Kidney epithelial cell (primary cell): ENCODE measurements at regions not wholly inside any gene's neighbourhood (a gene's known extent, or its start where the extent isn't known, plus 50 kb on each side); places are given as distances from the start of the nearest gene placed in this dataset.

Experiments used
- DNase-seq: peaks from one replicate; pipeline ENCODE4 v3.0.0-alpha.2; 2010; ENCODE audit warnings: low read depth
- H3K27me3 ChIP-seq: 2 replicates; pipeline ENCODE4 v1.6.0; 2011; ENCODE audit warnings: low read length; ENCODE audit not compliant: control insufficient read depth, insufficient read depth
- H3K36me3 ChIP-seq: 2 replicates; pipeline ENCODE4 v1.5.1; 2011; ENCODE audit warnings: low read length; ENCODE audit not compliant: control insufficient read depth, insufficient read depth
- H3K4me3 ChIP-seq: 2 replicates; pipeline ENCODE4 v1.5.1; 2011; ENCODE audit warnings: low read depth, mild to moderate bottlenecking, control low read depth, low read length
- CTCF ChIP-seq: IDR thresholded peaks from 2 replicates; pipeline ENCODE4 v1.5.1; 2011; ENCODE audit warnings: mild to moderate bottlenecking, moderate library complexity, low read length, control low read depth, inconsistent platforms; ENCODE audit not compliant: insufficient read depth, poor library complexity, severe bottlenecking

GRCh38 chr4:151527699-151528098 is 118.7 kb downstream of the FHIP1A start:
- Histone ChIP-seq H3K27me3 (no peaks in the 10 kb centered on the region), H3K4me3 (no peak overlapping the region), H3K36me3 (no peaks in the 10 kb centered on the region)
- DNase-seq = no peak
- no peak for TF ChIP-seq CTCF

DNA sequence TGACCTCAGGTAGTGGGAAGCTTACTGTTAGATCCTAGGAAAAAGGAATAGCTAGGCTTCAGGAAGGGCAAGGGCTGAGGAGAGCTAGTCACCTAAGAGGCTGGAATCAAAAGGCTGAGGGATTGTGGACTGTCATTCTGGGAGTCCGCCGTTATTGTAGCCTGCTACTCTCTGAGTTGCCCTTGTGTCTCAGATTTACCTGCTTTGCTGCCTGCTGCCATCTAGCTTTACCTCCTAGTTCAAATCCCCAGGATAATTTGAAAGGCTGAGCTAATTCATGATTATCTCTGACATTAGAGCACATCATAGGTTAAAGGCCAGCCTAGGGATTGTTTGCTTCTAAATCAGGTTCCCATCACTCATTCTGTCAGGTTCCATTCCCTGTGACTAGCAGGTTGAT is 120.2 kb downstream of the FHIP1A start:
- TF ChIP-seq CTCF = no peak
- no peaks in the 10 kb centered on the region for H3K27me3 ChIP-seq
- H3K4me3 ChIP-seq = no peak overlapping the region
- no peaks in the 10 kb centered on the region for H3K36me3 ChIP-seq
- no peak for DNase-seq

GRCh38 chr4:151530230-151530629 is 121.3 kb downstream of the FHIP1A start:
- H3K36me3 ChIP-seq = no peaks in the 10 kb centered on the region
- H3K4me3 ChIP-seq = no peak overlapping the region
- H3K27me3 ChIP-seq = no peaks in the 10 kb centered on the region
- no peak for TF ChIP-seq CTCF
- DNase-seq = no peak

DNA sequence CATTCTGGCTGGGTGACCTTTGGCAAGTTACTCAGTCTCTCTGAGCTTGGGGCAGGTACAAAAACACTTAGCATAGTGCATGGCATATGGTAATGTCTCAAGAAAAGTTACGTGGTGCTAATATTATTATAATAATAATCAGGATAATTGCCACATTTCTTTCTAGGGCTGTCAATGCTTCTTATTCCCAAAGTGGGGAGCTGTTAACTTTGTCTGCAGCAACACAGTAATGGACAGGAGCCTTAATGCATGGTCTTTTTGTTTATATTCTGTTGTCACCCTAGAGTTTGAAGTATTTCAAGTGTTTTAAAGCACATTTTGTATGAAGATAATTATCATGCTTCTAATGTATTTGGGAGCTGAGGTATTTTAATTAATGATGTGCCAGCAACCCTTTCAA is 121.8 kb downstream of the FHIP1A start:
- H3K36me3 ChIP-seq = no peaks in the 10 kb centered on the region
- no peaks in the 10 kb centered on the region for H3K27me3 ChIP-seq
- TF ChIP-seq CTCF = no peak
- H3K4me3 ChIP-seq = no peak overlapping the region
- no peak for DNase-seq

DNA sequence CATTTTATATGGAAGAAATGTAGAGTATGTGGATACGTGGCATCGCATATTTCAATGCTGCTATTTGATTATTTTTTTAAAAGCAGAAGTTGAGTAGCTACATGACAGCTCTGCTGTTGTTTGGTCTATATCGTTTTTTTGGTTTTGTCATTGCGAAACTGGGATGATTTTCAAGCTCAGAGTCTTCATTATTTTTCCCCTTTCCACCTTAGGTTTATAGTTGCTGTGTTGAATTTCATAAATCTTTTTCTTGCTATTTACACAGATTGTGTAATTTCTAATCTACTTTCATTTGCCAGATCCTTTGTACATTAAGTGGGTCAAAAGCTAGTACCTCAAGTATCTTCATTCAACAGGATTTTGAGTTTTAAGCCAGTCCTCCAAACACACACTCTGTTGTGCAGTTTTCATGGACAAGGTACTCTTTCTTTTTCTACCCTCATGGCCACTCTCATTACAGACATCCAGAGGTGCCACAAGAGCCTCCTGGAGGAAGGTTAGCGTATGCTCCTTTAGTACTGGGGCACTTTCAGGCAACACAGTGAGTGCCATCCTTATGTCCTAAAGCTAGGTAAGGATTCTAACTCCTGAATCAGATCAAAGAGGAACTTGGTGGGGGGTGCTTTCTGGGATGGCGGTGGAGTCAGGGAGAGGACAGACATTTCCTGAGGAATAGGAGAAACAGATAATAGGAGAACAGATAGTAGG is 123.2 kb downstream of the FHIP1A start:
- Histone ChIP-seq H3K36me3 (no peaks in the 10 kb centered on the region), H3K4me3 (no peak overlapping the region), H3K27me3 (no peaks in the 10 kb centered on the region)
- TF ChIP-seq CTCF = no peak
- no peak for DNase-seq

GRCh38 chr4:151534195-151534594 is 125.2 kb downstream of the FHIP1A start:
- TF ChIP-seq CTCF = no peak
- H3K27me3 ChIP-seq = no peaks in the 10 kb centered on the region

More at GRCh38 chr4:151534195-151534594, 125.2 kb downstream of the FHIP1A start:
- no peak for DNase-seq
- Histone ChIP-seq H3K4me3 (no peak overlapping the region), H3K36me3 (no peaks in the 10 kb centered on the region)
